HT-29 (cell line): ENCODE measurements at regions not wholly inside any gene's neighbourhood (a gene's known extent, or its start where the extent isn't known, plus 50 kb on each side); places are given as distances from the start of the nearest gene placed in this dataset.
"Not testable (repeated sequence)": the region's sequence is repeated elsewhere in the genome, so short reads cannot be mapped to it uniquely, and the experiment has no call there.

ENCODE experiments used
- DNase-seq: peaks from one replicate; pipeline ENCODE4 v3.0.0-alpha.2; 2015; ENCODE audit warnings: low spot score

GRCh38 chr10:23870651-23871610, 338.0 kb upstream of the KIAA1217 start:
- no peak for DNase-seq

DNA sequence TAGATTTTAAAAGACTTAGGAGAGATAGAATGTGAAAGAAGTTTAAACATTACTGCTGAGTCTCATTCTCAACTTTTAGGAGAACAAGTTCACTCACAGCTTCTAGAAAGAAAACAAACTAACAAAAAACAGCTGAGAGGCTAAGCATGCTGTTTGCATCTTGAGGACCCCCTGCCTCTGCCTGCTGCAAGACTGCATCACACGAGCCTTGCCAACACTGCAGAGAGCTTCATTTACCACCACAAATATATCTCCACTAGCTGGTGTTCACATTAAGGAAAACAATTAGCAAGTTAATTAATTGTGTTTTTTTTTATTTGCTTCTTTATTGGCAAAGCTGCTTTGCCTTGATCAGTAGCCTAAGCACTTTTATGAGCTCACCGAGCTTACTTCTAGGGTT, 336.6 kb upstream of the KIAA1217 start:
- DNase-seq, result no peak

GRCh38 chr10:23877791-23878320, 331.1 kb upstream of the KIAA1217 start:
- no peak for DNase-seq

DNA sequence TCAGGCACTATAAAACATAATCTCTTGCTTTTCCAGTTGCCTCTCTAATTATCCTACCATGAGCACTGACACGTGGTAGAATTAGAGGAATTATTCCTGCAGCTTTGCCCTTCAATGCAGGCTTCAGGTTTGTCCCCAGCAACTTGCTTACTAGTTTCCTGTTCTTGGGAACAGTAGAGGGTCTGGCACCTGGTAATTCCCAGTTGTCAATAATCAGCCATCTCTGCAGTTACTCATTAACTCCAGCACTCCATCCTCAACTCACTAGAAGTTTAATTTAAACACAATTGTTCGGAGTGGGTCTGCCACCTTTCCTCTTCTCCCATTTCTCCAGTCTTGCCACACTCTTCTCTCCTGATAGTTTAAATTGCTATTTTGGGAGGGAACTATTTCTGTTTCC, 324.3 kb upstream of the KIAA1217 start:
- no peak for DNase-seq

GRCh38 chr10:23885853-23886252, 323.1 kb upstream of the KIAA1217 start:
- no peak for DNase-seq

- peak; percentile 51 for DNase-seq
These were observed 322.6 kb upstream of the KIAA1217 start for GRCh38 chr10:23886355-23886754.

- DNase-seq, result no peak
These were observed 317.6 kb upstream of the KIAA1217 start for GRCh38 chr10:23891301-23891700.

GRCh38 chr10:23892296-23892695, 316.6 kb upstream of the KIAA1217 start:
- no peak for DNase-seq

- DNase-seq, result no peak
These were observed 311.7 kb upstream of the KIAA1217 start for GRCh38 chr10:23897267-23897666.

DNA sequence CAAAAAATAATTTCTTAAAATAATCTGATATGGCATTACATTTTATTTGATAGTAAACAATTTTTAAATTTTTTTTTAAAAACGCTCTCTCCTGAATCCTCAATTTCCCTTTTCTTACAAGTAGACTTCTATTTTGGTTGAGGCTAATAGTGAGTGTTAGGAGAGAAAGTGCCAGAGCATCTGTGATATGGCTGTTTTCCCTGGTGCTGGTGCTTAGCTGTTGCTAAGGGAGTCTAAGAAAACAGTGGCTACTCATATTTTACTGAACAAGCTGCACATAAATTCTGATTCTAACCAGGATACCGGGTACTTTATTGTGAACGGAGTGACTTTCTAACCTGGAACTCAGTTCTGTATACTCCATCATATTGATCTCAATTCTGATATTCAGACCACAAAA, 311.1 kb upstream of the KIAA1217 start:
- no peak for DNase-seq

DNA sequence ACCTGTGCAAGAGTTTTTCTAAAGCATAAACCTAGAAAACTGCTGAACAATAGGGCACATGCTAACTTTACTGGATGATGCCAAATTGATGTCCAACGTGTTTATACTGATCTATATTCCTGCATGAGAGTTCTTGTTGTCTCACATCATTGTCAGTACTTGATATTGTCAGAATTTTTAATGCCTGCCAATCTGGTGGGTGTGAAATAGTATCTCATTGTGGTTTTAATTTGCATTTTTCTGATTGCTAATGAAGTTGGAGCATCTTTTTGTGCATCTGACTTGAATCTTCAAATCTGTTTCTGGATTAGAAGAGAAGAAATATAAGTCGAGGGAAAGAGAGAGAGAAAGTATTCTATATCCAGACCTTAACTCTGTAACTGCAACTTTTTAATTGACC, 309.8 kb upstream of the KIAA1217 start:
- DNase-seq, result no peak

GRCh38 chr10:23910291-23910690, 298.6 kb upstream of the KIAA1217 start:
- no peak for DNase-seq

DNA sequence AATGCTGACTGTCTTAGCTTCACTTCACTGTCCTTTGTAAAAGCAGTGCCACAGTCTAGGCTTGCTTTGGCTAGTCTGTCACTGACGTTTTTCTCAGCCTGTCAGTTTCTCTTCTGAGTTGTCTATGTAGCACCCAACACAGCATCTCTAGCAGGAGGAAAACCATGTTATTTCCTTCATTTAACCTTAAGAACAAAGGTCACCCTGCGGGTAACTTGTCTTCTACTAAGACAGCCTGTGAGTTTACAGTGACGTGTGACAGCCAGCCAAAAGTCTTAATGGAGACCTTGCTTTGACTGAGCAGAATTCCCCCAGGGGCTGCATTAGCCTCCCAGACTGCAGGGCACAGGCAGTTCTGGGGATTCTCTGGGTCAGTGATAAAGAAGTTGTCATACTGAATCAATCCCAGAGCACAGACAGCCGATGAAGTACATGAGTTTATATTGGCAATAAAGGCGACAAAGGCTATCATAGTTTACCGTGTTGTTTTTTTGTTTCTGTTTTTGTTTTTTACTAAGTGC, 296.0 kb upstream of the KIAA1217 start:
- no peak for DNase-seq

DNA sequence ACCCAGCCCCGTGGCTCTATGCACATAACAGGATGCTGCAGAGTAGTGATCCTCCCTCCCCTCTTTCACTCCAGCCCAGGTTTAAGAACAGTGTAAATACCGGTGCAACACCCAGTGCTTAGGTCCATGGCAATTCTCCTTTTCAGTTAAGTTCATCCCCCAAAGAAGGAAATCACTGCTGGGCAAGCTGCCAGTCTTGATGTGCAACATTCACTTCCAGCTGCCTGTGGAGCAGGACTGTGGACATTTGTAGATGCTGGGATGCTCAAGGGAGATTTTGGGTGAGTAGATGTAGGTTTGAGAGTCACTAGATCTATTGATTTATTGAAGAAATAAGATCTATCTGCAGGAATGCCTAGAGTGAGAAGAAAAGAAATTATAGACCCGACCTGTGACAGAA, 294.3 kb upstream of the KIAA1217 start:
- DNase-seq, result no peak

DNA sequence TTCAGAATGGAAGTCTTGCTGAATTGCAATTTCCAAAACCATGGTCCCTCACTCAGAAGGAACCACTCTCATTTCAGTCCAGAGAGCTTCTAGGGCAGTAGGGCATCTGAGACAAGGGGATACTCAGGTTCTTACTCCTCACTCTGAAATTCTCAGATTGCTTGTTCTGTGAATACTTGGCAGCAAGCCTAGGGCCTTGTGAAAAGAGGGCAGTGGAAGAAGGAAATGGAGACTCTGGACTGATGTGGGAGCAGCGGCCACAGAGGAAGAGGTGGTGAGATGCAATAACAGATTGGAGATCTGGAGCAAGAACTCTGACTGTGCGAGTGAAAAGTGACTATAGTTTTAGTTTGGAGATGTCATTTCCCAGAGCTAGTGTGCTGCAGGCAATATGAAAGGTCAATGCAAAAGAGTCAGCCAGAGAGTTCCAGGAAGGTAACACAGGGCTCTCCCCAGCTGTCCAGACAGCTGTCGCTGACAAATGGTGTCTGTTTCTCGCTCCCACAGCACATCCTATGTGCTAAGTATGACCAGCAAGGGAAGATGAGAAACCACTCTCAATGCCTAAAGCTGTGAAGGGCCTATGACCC, 291.6 kb upstream of the KIAA1217 start:
- peak; percentile 6 for DNase-seq

GRCh38 chr10:23918090-23918723, 290.7 kb upstream of the KIAA1217 start:
- no peak for DNase-seq

DNA sequence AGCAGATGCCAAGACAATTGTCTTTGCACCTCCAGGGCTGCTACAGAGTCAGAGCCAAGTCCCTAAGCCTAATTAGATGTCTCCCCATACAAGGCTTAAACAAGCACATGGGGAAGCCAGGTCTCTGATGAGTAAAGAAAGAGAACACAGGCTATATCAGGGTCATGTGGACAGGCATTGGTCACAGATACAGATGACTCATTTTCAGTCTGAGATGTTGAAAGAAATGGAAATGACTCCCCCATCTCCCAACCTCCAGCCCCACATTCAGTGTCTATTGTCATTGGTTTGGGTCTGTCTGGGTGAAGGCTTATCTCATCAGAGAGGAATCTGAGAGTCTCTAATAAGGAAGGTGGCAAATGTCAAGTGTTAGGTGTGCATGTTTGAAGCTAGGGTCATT, 290.1 kb upstream of the KIAA1217 start:
- no peak for DNase-seq

GRCh38 chr10:23927576-23928325, 281.2 kb upstream of the KIAA1217 start:
- DNase-seq, result no peak

DNA sequence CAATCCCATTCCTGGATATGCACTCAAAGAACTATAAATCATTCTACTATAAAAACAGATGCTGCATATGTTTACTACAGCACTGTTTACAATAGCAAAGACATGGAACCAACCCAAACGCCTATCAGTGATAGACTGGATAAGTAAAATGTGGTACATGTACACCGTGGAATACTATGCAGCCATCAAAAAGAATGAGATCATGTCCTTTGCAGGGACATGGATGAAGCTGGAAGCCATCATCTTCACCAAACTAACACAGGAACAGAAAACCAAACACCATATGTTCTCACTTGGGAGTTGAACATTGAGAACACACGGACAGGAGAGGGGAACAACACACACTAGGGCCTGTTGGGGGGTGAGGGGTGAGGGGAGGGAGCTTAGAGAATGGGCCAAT, 274.9 kb upstream of the KIAA1217 start:
- not testable (repeated sequence) for DNase-seq

DNA sequence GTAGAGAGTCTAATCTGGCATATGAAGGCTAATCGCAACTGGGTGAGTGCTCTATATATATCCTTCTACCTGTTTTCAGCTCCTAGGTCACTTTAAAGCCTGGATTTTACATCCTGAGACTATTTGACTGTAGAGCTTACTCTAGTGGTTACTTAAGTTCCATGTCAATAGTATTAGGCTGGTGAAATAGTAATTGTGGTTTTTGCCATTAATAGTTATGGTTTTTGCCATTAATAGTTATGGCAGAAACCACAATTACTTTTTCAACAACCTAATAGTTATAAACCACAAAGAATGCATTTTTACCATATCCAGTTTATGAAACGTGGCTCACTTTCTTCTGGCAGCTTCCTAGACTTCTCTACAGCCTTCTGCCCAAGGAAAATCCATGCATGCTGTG, 263.1 kb upstream of the KIAA1217 start:
- no peak for DNase-seq

DNA sequence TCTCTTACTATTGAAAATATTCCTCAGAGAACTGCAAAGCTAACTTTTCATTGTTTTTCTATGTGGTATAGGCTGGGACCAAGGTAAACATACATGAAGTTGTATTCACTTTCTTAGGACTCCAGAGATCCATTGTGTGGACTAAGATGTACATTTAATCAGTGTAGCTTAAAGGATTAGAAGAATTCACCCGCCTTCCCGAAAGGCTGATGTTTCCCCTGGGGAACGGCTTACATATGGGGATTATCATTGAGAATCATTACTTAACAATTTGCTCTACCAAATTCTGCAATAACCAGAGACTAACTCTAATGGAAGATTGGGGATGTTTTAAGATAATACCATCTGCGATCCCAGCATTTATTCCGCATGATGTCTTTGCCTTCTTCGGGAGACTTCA, 257.1 kb upstream of the KIAA1217 start:
- no peak for DNase-seq
